Trophoblast cell (in vitro differentiated cells and primary cell): ENCODE measurements at regions not wholly inside any gene's neighbourhood (a gene's known extent, or its start where the extent isn't known, plus 50 kb on each side); places are given as distances from the start of the nearest gene placed in this dataset.
A peak's percentile ranks its signal among the peaks of the same experiment; 100 is the strongest.

Experiments used
- DNase-seq, 2 donors: peaks; one replicate each; pipeline ENCODE4 v3.0.0-alpha.2; 2016
- H2AFZ ChIP-seq: 2 replicates; pipeline ENCODE4 v1.6.1; 2013; ENCODE audit warnings: low read length, moderate library complexity, mild to moderate bottlenecking; ENCODE audit not compliant: insufficient read depth, poor library complexity
- H2AK5ac ChIP-seq: 2 replicates; pipeline ENCODE4 v1.6.1; 2013; ENCODE audit warnings: mild to moderate bottlenecking, low read length
- H2BK120ac ChIP-seq: 2 replicates; pipeline ENCODE4 v1.6.1; 2013; ENCODE audit warnings: low read length, mild to moderate bottlenecking, moderate library complexity; ENCODE audit not compliant: insufficient read depth, poor library complexity
- H2BK12ac ChIP-seq: 2 replicates; pipeline ENCODE4 v1.6.1; 2013; ENCODE audit warnings: mild to moderate bottlenecking, low read length, moderate library complexity
- H2BK5ac ChIP-seq: 2 replicates; pipeline ENCODE4 v1.6.1; 2013; ENCODE audit warnings: low read length, low read depth, moderate library complexity, mild to moderate bottlenecking; ENCODE audit not compliant: poor library complexity
- H3K14ac ChIP-seq: 2 replicates; pipeline ENCODE4 v1.6.1; 2013; ENCODE audit warnings: mild to moderate bottlenecking, low read length
- H3K18ac ChIP-seq: 2 replicates; pipeline ENCODE4 v1.6.1; 2013; ENCODE audit warnings: mild to moderate bottlenecking, low read length
- H3K23ac ChIP-seq: 2 replicates; pipeline ENCODE4 v1.6.1; 2013; ENCODE audit warnings: low read length
- H3K27ac ChIP-seq: 2 replicates; pipeline ENCODE4 v1.5.1; 2013; ENCODE audit warnings: low read depth, mild to moderate bottlenecking, inconsistent platforms, low read length, moderate library complexity
- H3K27me3 ChIP-seq: 2 replicates; pipeline ENCODE4 v1.6.1; 2013; ENCODE audit warnings: inconsistent platforms, mild to moderate bottlenecking, low read length, moderate library complexity; ENCODE audit not compliant: insufficient read depth
- H3K36me3 ChIP-seq, 2 experiments: 1 replicate in 1 of 2; 2 replicates in 1 of 2; pipeline ENCODE4 v1.6.1; 2013; ENCODE audit warnings: low read length in 2 of 2, mild to moderate bottlenecking in 2 of 2, moderate library complexity in 1 of 2; ENCODE audit not compliant: insufficient read depth in 2 of 2, control insufficient read depth in 1 of 2
- H3K4ac ChIP-seq: 2 replicates; pipeline ENCODE4 v1.6.1; 2013; ENCODE audit warnings: low read depth, mild to moderate bottlenecking, low read length, moderate library complexity
- H3K4me1 ChIP-seq, 2 experiments: 1 replicate in 1 of 2; 2 replicates in 1 of 2; pipeline ENCODE4 v1.6.1; 2013; ENCODE audit warnings: low read length in 2 of 2, mild to moderate bottlenecking in 2 of 2, moderate library complexity in 1 of 2; ENCODE audit not compliant: insufficient read depth in 2 of 2, control insufficient read depth in 1 of 2
- H3K4me2 ChIP-seq: 2 replicates; pipeline ENCODE4 v1.6.1; 2013; ENCODE audit warnings: inconsistent platforms, mild to moderate bottlenecking, low read length, moderate library complexity
- H3K4me3 ChIP-seq: 2 replicates; pipeline ENCODE4 v1.5.1; 2013; ENCODE audit warnings: mild to moderate bottlenecking, low read depth, low read length, inconsistent platforms
- H3K79me1 ChIP-seq: one replicate; pipeline ENCODE4 v1.6.1; 2013; ENCODE audit warnings: low read length
- H3K79me2 ChIP-seq: 2 replicates; pipeline ENCODE4 v1.6.1; 2013; ENCODE audit warnings: low read length, mild to moderate bottlenecking; ENCODE audit not compliant: control insufficient read depth, insufficient read depth, poor library complexity
- H3K9ac ChIP-seq: 2 replicates; pipeline ENCODE4 v1.6.1; 2013; ENCODE audit warnings: mild to moderate bottlenecking, low read length
- H3K9me3 ChIP-seq: 2 replicates; pipeline ENCODE4 v1.6.1; 2013; ENCODE audit warnings: low read depth, mild to moderate bottlenecking, control low read depth, inconsistent platforms, low read length; ENCODE audit not compliant: insufficient read depth
- H4K12ac ChIP-seq: 2 replicates; pipeline ENCODE4 v1.6.1; 2013; ENCODE audit warnings: low read depth, mild to moderate bottlenecking, low read length, moderate library complexity
- H4K8ac ChIP-seq: 2 replicates; pipeline ENCODE4 v1.6.1; 2013; ENCODE audit warnings: low read depth, mild to moderate bottlenecking, low read length, moderate library complexity
- H4K91ac ChIP-seq: one replicate; pipeline ENCODE4 v1.6.1; 2013; ENCODE audit warnings: low read depth, mild to moderate bottlenecking, low read length, moderate library complexity
- WGBS: extraction: QIAGEN DNeasy Blood & Tissue Kit; methylation state at CpG from one replicate; pipeline ENCODE4 v1.1.7; 2013; ENCODE audit warnings: missing lambda C conversion rate; ENCODE audit not compliant: insufficient read length, insufficient coverage; ENCODE audit errors: extremely low coverage; 5-methylcytosine and 5-hydroxymethylcytosine counted together

GRCh38 chr2:223107825-223108224, 55.8 kb downstream of the KCNE4 start:
- Histone ChIP-seq H3K4me3 (no peak overlapping the region), H3K14ac (no peak overlapping the region), H3K27ac (no peak overlapping the region), H2AK5ac (no peak overlapping the region), H3K27me3 (no peaks in the 10 kb centered on the region), H3K4me1 (no peaks in the 10 kb centered on the region), H4K12ac (no peak overlapping the region), H2BK5ac (no peak overlapping the region), H3K9me3 (no peaks in the 10 kb centered on the region), H2BK12ac (no peak overlapping the region), H3K4me2 (no peak overlapping the region), H3K36me3 (no peaks in the 10 kb centered on the region), H2AFZ (no peak overlapping the region), H3K79me1 (no peaks in the 10 kb centered on the region), H3K79me2 (no peaks in the 10 kb centered on the region), H3K23ac (no peak overlapping the region), H4K8ac (no peak overlapping the region), H3K9ac (no peak overlapping the region), H3K4ac (no peak overlapping the region), H3K18ac (no peak overlapping the region), H4K91ac (no peak overlapping the region), H2BK120ac (no peak overlapping the region)
- DNase-seq: no peak
- WGBS: no CpG with 5 or more reads among the region's 1 CpG

- DNase-seq: peak; percentile 89 to 92
- no peaks in the 10 kb centered on the region for H3K4me1 ChIP-seq
- no peaks in the 10 kb centered on the region for H3K27me3 ChIP-seq
- no peak overlapping the region for H2BK5ac ChIP-seq
- H3K14ac ChIP-seq: no peak overlapping the region
- H4K91ac ChIP-seq: no peak overlapping the region
- H3K4me2 ChIP-seq: no peak overlapping the region
- H2BK12ac ChIP-seq: no peak overlapping the region
- no peak overlapping the region for H2AFZ ChIP-seq
- H4K12ac ChIP-seq: no peak overlapping the region
- H2BK120ac ChIP-seq: no peak overlapping the region
- H3K36me3 ChIP-seq: no peaks in the 10 kb centered on the region
- no peak overlapping the region for H3K9ac ChIP-seq
- no peaks in the 10 kb centered on the region for H3K79me1 ChIP-seq
- H3K4ac ChIP-seq: no peak overlapping the region
- H3K4me3 ChIP-seq: no peak overlapping the region
- H3K79me2 ChIP-seq: no peaks in the 10 kb centered on the region
- WGBS: no CpG with 5 or more reads among the region's 5 CpGs
- no peaks in the 10 kb centered on the region for H3K9me3 ChIP-seq
- no peak overlapping the region for H2AK5ac ChIP-seq
- no peak overlapping the region for H3K27ac ChIP-seq
- no peak overlapping the region for H3K18ac ChIP-seq
- no peak overlapping the region for H4K8ac ChIP-seq
- H3K23ac ChIP-seq: no peak overlapping the region
Measured at GRCh38 chr2:223108351-223109050, 56.5 kb downstream of the KCNE4 start.

GRCh38 chr2:223109341-223109740, 57.4 kb downstream of the KCNE4 start:
- H2AFZ ChIP-seq: no peak overlapping the region
- H3K4me1 ChIP-seq: no peaks in the 10 kb centered on the region
- H3K79me2 ChIP-seq: no peaks in the 10 kb centered on the region
- DNase-seq: peak; percentile 44 to 72
- no peak overlapping the region for H3K23ac ChIP-seq
- H2BK120ac ChIP-seq: no peak overlapping the region
- H3K18ac ChIP-seq: no peak overlapping the region
- no peak overlapping the region for H3K4me2 ChIP-seq
- H4K91ac ChIP-seq: no peak overlapping the region
- H3K79me1 ChIP-seq: no peaks in the 10 kb centered on the region
- H3K27ac ChIP-seq: no peak overlapping the region
- no peaks in the 10 kb centered on the region for H3K36me3 ChIP-seq
- H3K9ac ChIP-seq: no peak overlapping the region
- no peak overlapping the region for H3K14ac ChIP-seq
- H4K12ac ChIP-seq: no peak overlapping the region
- no peak overlapping the region for H3K4me3 ChIP-seq
- H3K9me3 ChIP-seq: no peaks in the 10 kb centered on the region
- H3K27me3 ChIP-seq: no peaks in the 10 kb centered on the region
- no peak overlapping the region for H2BK12ac ChIP-seq
- no peak overlapping the region for H2BK5ac ChIP-seq
- H3K4ac ChIP-seq: no peak overlapping the region
- no peak overlapping the region for H4K8ac ChIP-seq
- H2AK5ac ChIP-seq: no peak overlapping the region
- no CpG with 5 or more reads among the region's 3 CpGs for WGBS

GRCh38 chr2:223113161-223113560, 61.2 kb downstream of the KCNE4 start:
- no peak overlapping the region for H4K91ac ChIP-seq
- no peak overlapping the region for H3K4me3 ChIP-seq
- no peaks in the 10 kb centered on the region for H3K79me1 ChIP-seq
- no peak overlapping the region for H2AFZ ChIP-seq
- no peak overlapping the region for H2BK5ac ChIP-seq
- no peak overlapping the region for H2BK12ac ChIP-seq
- no peak overlapping the region for H2BK120ac ChIP-seq
- no peak overlapping the region for H3K4me2 ChIP-seq
- no peak overlapping the region for H2AK5ac ChIP-seq
- no peak overlapping the region for H4K8ac ChIP-seq
- no peaks in the 10 kb centered on the region for H3K9me3 ChIP-seq
- H3K9ac ChIP-seq: no peak overlapping the region
- no peak overlapping the region for H3K27ac ChIP-seq
- no peaks in the 10 kb centered on the region for H3K36me3 ChIP-seq
- no peaks in the 10 kb centered on the region for H3K27me3 ChIP-seq
- no peak overlapping the region for H3K14ac ChIP-seq
- DNase-seq: peak in 1 of 2 donors; percentile 66
- no peaks in the 10 kb centered on the region for H3K79me2 ChIP-seq
- H3K18ac ChIP-seq: no peak overlapping the region
- no peak overlapping the region for H3K4ac ChIP-seq
- no peak overlapping the region for H3K23ac ChIP-seq
- no peak overlapping the region for H4K12ac ChIP-seq
- H3K4me1 ChIP-seq: no peaks in the 10 kb centered on the region
